ENCODE measurements at regions not wholly inside any gene's neighbourhood (a gene's known extent, or its start where the extent isn't known, plus 50 kb on each side); places are given as distances from the start of the nearest gene placed in this dataset.

DNA sequence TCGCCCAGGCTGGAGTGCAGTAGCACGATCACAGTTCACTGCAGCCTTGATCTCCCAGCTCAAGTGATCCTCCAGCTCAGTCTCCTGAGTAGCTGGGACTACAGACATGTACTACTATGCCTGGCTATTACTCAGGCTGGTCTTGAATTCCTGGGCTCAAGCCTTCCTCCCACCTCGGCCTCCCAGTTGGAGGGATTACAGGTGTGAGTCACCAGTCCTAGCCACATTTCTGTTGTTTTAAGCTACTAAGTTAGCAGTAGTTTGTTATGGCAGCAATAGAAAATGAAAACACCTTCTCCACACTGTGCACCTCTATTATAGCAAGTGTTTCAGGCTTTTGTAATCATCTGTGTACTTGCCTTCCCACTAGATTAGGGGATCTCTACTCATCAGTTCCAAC lies 588.9 kb upstream of the TLE4 start:
- Histone ChIP-seq H3K9ac (no peak overlapping the region), H3K4me2 (ENCODE audit: unreplicated experiment) (no peak overlapping the region), H3K27me3 (replicated peaks; ENCODE audit: insufficient read depth) (no peaks in the 10 kb centered on the region), H2AFZ (no peak overlapping the region), H3K9me3 (ENCODE audit: low read depth) (no peaks in the 10 kb centered on the region), H3K36me3 (ENCODE audit: low read depth) (no peaks in the 10 kb centered on the region), H3K4me1 (ENCODE audit: insufficient read depth) (peaks cover 23% of the 10 kb centered on the region), H3K79me2 (ENCODE audit: insufficient read depth) (no peaks in the 10 kb centered on the region), H3K27ac (no peak overlapping the region), H3F3A (ENCODE audit: insufficient read depth) (peaks cover 13% of the 10 kb centered on the region; the same call in 1 of the 2 replicates), H4K20me1 (ENCODE audit: insufficient read depth) (no peaks in the 10 kb centered on the region), H3K9me2 (ENCODE audit: insufficient read depth) (no peaks in the 10 kb centered on the region), H3K4me3 (no peak overlapping the region)
- in situ Hi-C loops (cut with MboI): no loop called here
- peak; percentile 43 for DNase-seq
- WGBS, 2 experiments (ENCODE audit: low coverage in 1 of 2, low lambda C conversion rate in 2 of 2, missing lambda C conversion rate in 2 of 2): 62 to 68% methylated on average over 3 of the region's 3 CpGs
- no peak for TF ChIP-seq EZH2phosphoT487 (IDR thresholded peaks at IDR 0.05; ENCODE audit: insufficient read depth, low read depth)
- TF ChIP-seq EZH2 (IDR thresholded peaks at IDR 0.05; ENCODE audit: insufficient read depth, poor library complexity, severe bottlenecking): no peak

DNA sequence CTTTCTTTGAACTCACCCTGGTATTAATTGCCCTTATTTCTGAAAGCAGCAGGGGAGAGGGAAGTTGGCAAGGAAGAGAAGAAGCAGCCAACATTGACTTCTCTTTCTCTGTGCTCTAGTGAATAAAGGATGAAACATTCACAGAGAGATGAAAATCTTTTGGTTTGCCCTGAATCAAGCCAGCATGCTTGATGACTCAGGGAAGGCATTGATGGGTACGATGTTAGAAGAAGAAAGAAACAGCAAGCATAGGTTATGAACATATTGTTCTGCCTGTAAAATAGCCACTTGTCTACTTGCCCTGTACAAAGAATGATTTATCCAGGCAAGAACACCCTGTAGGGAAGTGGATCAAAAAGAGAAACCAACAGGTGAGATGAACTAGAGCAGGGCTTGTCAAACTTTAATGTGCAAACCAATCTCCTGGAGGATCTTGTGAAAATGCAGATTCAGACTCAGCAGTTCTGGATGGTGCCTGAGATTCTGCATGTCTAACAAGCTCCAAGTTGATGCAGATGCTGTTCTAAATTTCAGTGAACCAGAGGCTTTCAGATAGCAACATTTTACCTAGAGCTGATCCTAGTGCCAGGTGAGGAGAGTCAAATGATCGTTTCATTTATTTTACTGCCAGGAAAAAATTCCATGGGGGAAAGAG lies 586.6 kb upstream of the TLE4 start:
- H2AFZ ChIP-seq: peak overlapping the region; percentile 23
- H4K20me1 ChIP-seq (ENCODE audit: insufficient read depth): no peaks in the 10 kb centered on the region
- H3K27ac ChIP-seq: no peak overlapping the region
- H3K9me2 ChIP-seq (ENCODE audit: insufficient read depth): no peaks in the 10 kb centered on the region
- H3K9me3 ChIP-seq (ENCODE audit: low read depth): no peaks in the 10 kb centered on the region
- in situ Hi-C loops (cut with MboI): no loop called here
- peaks cover 13% of the 10 kb centered on the region; the same call in 1 of the 2 replicates for H3F3A ChIP-seq (ENCODE audit: insufficient read depth)
- whole genome bisulfite sequencing, 2 experiments (ENCODE audit: low coverage in 1 of 2, low lambda C conversion rate in 2 of 2, missing lambda C conversion rate in 2 of 2): 21 to 31% methylated on average over 2 of the region's 2 CpGs
- H3K4me1 ChIP-seq (ENCODE audit: insufficient read depth): peaks cover 23% of the 10 kb centered on the region
- no peak overlapping the region for H3K4me3 ChIP-seq
- H3K36me3 ChIP-seq (ENCODE audit: low read depth): no peaks in the 10 kb centered on the region
- no peaks in the 10 kb centered on the region for H3K27me3 ChIP-seq (replicated peaks; ENCODE audit: insufficient read depth)
- peak overlapping the region; percentile 37 for H3K4me2 ChIP-seq (ENCODE audit: unreplicated experiment)
- peak; percentile 51 for DNase-seq
- H3K9ac ChIP-seq: no peak overlapping the region
- TF ChIP-seq EZH2phosphoT487 (IDR thresholded peaks at IDR 0.05; ENCODE audit: insufficient read depth, low read depth) (no peak), EZH2 (IDR thresholded peaks at IDR 0.05; ENCODE audit: insufficient read depth, poor library complexity, severe bottlenecking) (no peak)
- H3K79me2 ChIP-seq (ENCODE audit: insufficient read depth): no peaks in the 10 kb centered on the region

GRCh38 chr9:78986446-78986845 lies 585.3 kb upstream of the TLE4 start:
- no peaks in the 10 kb centered on the region for H3K27me3 ChIP-seq (replicated peaks; ENCODE audit: insufficient read depth)
- in situ Hi-C loops (cut with MboI): no loop called here
- H3K79me2 ChIP-seq (ENCODE audit: insufficient read depth): no peaks in the 10 kb centered on the region
- H3K9me3 ChIP-seq (ENCODE audit: low read depth): no peaks in the 10 kb centered on the region
- no peak overlapping the region for H3K9ac ChIP-seq
- H2AFZ ChIP-seq: no peak overlapping the region
- peak overlapping the region; percentile 11 for H3K4me2 ChIP-seq (ENCODE audit: unreplicated experiment)
- no peaks in the 10 kb centered on the region for H3K36me3 ChIP-seq (ENCODE audit: low read depth)
- no peaks in the 10 kb centered on the region for H4K20me1 ChIP-seq (ENCODE audit: insufficient read depth)
- peaks cover 13% of the 10 kb centered on the region; the same call in 1 of the 2 replicates for H3F3A ChIP-seq (ENCODE audit: insufficient read depth)
- H3K9me2 ChIP-seq (ENCODE audit: insufficient read depth): no peaks in the 10 kb centered on the region
- DNase-seq: no peak
- H3K4me3 ChIP-seq: no peak overlapping the region
- no peak overlapping the region for H3K27ac ChIP-seq
- 94 to 96% methylated on average over 2 of the region's 2 CpGs for WGBS, 2 experiments (ENCODE audit: low coverage in 1 of 2, low lambda C conversion rate in 2 of 2, missing lambda C conversion rate in 2 of 2)
- H3K4me1 ChIP-seq (ENCODE audit: insufficient read depth): peaks cover 23% of the 10 kb centered on the region
- TF ChIP-seq EZH2phosphoT487 (IDR thresholded peaks at IDR 0.05; ENCODE audit: insufficient read depth, low read depth) (no peak), EZH2 (IDR thresholded peaks at IDR 0.05; ENCODE audit: insufficient read depth, poor library complexity, severe bottlenecking) (no peak)

DNA sequence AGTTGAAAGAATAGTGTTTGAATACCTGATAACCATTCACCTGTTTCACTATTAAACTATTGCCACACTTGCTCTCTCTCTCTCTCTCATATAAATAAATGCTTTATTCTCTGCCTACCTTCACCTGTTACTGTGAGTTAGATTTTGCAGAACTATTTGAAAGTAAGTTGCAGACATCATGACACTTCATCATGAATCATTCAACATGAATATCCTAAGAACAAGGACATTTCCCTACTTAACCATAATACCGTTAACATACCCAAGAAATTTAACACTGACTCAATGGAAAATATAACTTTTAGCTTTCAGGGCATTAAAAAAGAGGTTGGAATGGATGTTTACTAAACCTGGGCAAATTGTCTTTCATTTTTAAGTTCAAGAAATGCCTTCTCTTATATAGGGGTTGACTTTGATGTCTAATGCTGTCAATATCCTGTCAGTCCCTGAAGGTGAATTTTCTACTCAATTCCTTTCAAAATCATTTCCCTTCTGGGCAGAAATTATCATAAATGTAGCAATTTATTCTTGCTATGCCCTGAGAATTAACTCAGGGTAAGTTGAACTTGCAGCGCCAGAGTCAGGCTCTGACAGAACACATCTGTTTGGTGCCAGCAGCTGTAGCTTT lies 582.6 kb upstream of the TLE4 start:
- Histone ChIP-seq H2AFZ (no peak overlapping the region), H4K20me1 (ENCODE audit: insufficient read depth) (no peaks in the 10 kb centered on the region), H3K9me3 (ENCODE audit: low read depth) (no peaks in the 10 kb centered on the region), H3K4me2 (ENCODE audit: unreplicated experiment) (no peak overlapping the region), H3K4me3 (no peak overlapping the region), H3K79me2 (ENCODE audit: insufficient read depth) (no peaks in the 10 kb centered on the region), H3K4me1 (ENCODE audit: insufficient read depth) (peaks cover 23% of the 10 kb centered on the region), H3K9ac (no peak overlapping the region), H3K27ac (no peak overlapping the region), H3F3A (ENCODE audit: insufficient read depth) (peaks cover 13% of the 10 kb centered on the region; the same call in 1 of the 2 replicates), H3K27me3 (replicated peaks; ENCODE audit: insufficient read depth) (no peaks in the 10 kb centered on the region), H3K36me3 (ENCODE audit: low read depth) (no peaks in the 10 kb centered on the region), H3K9me2 (ENCODE audit: insufficient read depth) (no peaks in the 10 kb centered on the region)
- 88 to 92% methylated on average over 2 of the region's 2 CpGs for WGBS, 2 experiments (ENCODE audit: low coverage in 1 of 2, low lambda C conversion rate in 2 of 2, missing lambda C conversion rate in 2 of 2)
- TF ChIP-seq EZH2phosphoT487 (IDR thresholded peaks at IDR 0.05; ENCODE audit: insufficient read depth, low read depth): no peak
- no peak for TF ChIP-seq EZH2 (IDR thresholded peaks at IDR 0.05; ENCODE audit: insufficient read depth, poor library complexity, severe bottlenecking)
- no peak for DNase-seq
- in situ Hi-C loops (cut with MboI): no loop called here

Data from GM23248 (cell line).